Liver (tissue), 3 donors: ENCODE measurements at regions not wholly inside any gene's neighbourhood (a gene's known extent, or its start where the extent isn't known, plus 50 kb on each side); places are given as distances from the start of the nearest gene placed in this dataset.

Source experiments
- EGR1 ChIP-seq, 2 donors: IDR thresholded peaks; 2 replicates each; pipeline ENCODE4 v1.6.1; 2016 to 2018; ENCODE audit warnings: antibody characterized with exemption in 2 of 2, low read depth in 2 of 2
- RXRA ChIP-seq, 2 donors: IDR thresholded peaks; 2 replicates each; pipeline ENCODE4 v1.6.1; 2017 to 2018; ENCODE audit warnings: antibody characterized with exemption in 2 of 2, mild to moderate bottlenecking in 1 of 2
- SP1 ChIP-seq: IDR thresholded peaks from 2 replicates; pipeline ENCODE4 v1.6.1; 2018; ENCODE audit warnings: antibody characterized with exemption, mild to moderate bottlenecking
- TAF1 ChIP-seq: conservative IDR thresholded peaks from 2 replicates; pipeline ENCODE4 v1.6.1; 2016; ENCODE audit warnings: antibody characterized with exemption, mild to moderate bottlenecking
- YY1 ChIP-seq: IDR thresholded peaks from 2 replicates; pipeline ENCODE4 v1.6.1; 2016; ENCODE audit warnings: antibody characterized with exemption, mild to moderate bottlenecking
- TF ChIP-seq, protein P1 (sequence below): fragments of 150-350 bp; IDR thresholded peaks from 2 replicates; pipeline ENCODE4 v1.5.1; 2017; ENCODE audit warnings: improper control_type of control experiment, low read depth, low read length; ENCODE audit not compliant: missing input control
- TF ChIP-seq, protein P2 (sequence below): IDR thresholded peaks from 2 replicates; pipeline ENCODE4 v1.6.1; 2016; ENCODE audit warnings: antibody characterized with exemption, mild to moderate bottlenecking
- donor health status: healthy.
- donor health status: healthy.

DNA sequence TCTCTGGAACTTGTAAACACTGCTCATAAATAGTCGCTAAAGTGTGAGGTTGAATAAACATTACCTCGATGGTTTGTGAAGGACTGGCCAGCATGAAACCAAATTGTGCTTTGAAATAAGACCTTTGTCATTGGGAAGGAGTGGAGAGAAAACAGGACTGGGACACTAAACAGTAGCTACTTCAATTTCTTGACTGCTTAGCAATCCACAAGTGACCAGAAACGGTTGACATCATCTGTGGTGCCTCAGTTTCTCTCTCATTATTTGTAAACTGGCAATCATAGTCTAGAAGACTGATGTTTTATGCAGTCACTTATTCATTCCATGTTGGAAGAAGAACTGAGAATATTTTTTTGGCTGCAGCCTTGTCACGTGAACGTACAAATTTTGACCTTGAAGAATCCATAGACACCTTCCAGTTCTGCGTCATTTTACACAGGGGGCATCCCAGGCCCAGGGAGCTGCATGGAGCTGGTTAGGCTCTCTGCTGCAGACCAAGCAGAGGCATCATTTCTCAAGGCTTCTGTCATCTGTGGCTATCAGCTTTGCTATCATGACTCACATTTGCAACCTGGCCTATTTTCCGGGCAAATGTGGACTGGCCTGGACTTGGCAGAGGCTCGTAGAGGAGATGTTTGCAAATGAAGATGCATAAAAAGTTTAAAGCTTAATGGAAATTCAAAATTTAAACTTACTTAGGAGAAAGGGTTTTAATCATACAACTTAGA, 391.8 kb downstream of the FGF9 start:
- TF ChIP-seq, protein P1, sequence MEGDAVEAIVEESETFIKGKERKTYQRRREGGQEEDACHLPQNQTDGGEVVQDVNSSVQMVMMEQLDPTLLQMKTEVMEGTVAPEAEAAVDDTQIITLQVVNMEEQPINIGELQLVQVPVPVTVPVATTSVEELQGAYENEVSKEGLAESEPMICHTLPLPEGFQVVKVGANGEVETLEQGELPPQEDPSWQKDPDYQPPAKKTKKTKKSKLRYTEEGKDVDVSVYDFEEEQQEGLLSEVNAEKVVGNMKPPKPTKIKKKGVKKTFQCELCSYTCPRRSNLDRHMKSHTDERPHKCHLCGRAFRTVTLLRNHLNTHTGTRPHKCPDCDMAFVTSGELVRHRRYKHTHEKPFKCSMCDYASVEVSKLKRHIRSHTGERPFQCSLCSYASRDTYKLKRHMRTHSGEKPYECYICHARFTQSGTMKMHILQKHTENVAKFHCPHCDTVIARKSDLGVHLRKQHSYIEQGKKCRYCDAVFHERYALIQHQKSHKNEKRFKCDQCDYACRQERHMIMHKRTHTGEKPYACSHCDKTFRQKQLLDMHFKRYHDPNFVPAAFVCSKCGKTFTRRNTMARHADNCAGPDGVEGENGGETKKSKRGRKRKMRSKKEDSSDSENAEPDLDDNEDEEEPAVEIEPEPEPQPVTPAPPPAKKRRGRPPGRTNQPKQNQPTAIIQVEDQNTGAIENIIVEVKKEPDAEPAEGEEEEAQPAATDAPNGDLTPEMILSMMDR, result no peak
- TF ChIP-seq, protein P2, sequence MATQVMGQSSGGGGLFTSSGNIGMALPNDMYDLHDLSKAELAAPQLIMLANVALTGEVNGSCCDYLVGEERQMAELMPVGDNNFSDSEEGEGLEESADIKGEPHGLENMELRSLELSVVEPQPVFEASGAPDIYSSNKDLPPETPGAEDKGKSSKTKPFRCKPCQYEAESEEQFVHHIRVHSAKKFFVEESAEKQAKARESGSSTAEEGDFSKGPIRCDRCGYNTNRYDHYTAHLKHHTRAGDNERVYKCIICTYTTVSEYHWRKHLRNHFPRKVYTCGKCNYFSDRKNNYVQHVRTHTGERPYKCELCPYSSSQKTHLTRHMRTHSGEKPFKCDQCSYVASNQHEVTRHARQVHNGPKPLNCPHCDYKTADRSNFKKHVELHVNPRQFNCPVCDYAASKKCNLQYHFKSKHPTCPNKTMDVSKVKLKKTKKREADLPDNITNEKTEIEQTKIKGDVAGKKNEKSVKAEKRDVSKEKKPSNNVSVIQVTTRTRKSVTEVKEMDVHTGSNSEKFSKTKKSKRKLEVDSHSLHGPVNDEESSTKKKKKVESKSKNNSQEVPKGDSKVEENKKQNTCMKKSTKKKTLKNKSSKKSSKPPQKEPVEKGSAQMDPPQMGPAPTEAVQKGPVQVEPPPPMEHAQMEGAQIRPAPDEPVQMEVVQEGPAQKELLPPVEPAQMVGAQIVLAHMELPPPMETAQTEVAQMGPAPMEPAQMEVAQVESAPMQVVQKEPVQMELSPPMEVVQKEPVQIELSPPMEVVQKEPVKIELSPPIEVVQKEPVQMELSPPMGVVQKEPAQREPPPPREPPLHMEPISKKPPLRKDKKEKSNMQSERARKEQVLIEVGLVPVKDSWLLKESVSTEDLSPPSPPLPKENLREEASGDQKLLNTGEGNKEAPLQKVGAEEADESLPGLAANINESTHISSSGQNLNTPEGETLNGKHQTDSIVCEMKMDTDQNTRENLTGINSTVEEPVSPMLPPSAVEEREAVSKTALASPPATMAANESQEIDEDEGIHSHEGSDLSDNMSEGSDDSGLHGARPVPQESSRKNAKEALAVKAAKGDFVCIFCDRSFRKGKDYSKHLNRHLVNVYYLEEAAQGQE, result no peak
- no peak for TF ChIP-seq TAF1
- no peak for TF ChIP-seq RXRA (IDR thresholded peaks at IDR 0.05)
- no peak for TF ChIP-seq SP1
- no peak for TF ChIP-seq YY1
- TF ChIP-seq EGR1 (IDR thresholded peaks at IDR 0.05; ENCODE audit: low read depth in 2 of 2), result no peak
